ENCODE measurements at regions not wholly inside any gene's neighbourhood (a gene's known extent, or its start where the extent isn't known, plus 50 kb on each side); places are given as distances from the start of the nearest gene placed in this dataset.
"Not testable (repeated sequence)": the region's sequence is repeated elsewhere in the genome, so short reads cannot be mapped to it uniquely, and the experiment has no call there.

- no peak for DNase-seq (ENCODE audit: extremely low spot score, unreplicated experiment)
- no peak overlapping the region for H3K27ac Mint-ChIP-seq (ENCODE audit: unreplicated experiment)
- no peaks in the 10 kb centered on the region for H3K36me3 Mint-ChIP-seq (ENCODE audit: unreplicated experiment)
These were observed 83.6 kb upstream of the CCDC39 start for GRCh38 chr3:180762866-180763265.

DNA sequence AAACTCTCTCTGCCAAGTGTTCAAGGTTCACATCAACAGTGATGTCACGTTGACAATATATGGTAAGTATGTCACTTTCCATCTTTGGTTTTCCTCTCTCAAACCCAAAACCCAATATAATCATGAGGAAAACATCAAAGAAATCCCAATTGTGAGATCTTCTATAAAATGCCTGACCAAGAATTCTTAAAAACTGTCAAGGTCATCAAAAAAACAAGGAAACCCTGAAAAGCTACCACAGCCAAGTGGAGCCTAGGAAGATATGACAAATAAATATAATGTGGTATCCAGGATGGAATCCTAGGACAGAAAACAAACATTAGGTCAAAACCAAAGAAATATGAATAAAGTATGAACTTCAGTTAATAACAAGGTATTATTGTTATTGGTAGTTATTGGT, 85.2 kb upstream of the CCDC39 start:
- Mint-ChIP-seq H3K27ac (ENCODE audit: unreplicated experiment) (no peak overlapping the region), H3K4me1 (ENCODE audit: unreplicated experiment) (no peaks in the 10 kb centered on the region), H3K36me3 (ENCODE audit: unreplicated experiment) (no peaks in the 10 kb centered on the region), H3K4me3 (ENCODE audit: unreplicated experiment) (no peak overlapping the region), H3K9me3 (ENCODE audit: unreplicated experiment) (no peaks in the 10 kb centered on the region), H3K27me3 (ENCODE audit: unreplicated experiment) (no peaks in the 10 kb centered on the region)
- TF ChIP-seq, protein P1, sequence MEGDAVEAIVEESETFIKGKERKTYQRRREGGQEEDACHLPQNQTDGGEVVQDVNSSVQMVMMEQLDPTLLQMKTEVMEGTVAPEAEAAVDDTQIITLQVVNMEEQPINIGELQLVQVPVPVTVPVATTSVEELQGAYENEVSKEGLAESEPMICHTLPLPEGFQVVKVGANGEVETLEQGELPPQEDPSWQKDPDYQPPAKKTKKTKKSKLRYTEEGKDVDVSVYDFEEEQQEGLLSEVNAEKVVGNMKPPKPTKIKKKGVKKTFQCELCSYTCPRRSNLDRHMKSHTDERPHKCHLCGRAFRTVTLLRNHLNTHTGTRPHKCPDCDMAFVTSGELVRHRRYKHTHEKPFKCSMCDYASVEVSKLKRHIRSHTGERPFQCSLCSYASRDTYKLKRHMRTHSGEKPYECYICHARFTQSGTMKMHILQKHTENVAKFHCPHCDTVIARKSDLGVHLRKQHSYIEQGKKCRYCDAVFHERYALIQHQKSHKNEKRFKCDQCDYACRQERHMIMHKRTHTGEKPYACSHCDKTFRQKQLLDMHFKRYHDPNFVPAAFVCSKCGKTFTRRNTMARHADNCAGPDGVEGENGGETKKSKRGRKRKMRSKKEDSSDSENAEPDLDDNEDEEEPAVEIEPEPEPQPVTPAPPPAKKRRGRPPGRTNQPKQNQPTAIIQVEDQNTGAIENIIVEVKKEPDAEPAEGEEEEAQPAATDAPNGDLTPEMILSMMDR (IDR thresholded peaks at IDR 0.05), result no peak
- DNase-seq (ENCODE audit: extremely low spot score, unreplicated experiment), result no peak

More at GRCh38 chr3:180762866-180763265, 83.6 kb upstream of the CCDC39 start:
- H3K4me3 Mint-ChIP-seq (ENCODE audit: unreplicated experiment), result no peak overlapping the region
- H3K9me3 Mint-ChIP-seq (ENCODE audit: unreplicated experiment), result peaks cover 3% of the 10 kb centered on the region
- H3K27me3 Mint-ChIP-seq (ENCODE audit: unreplicated experiment), result no peaks in the 10 kb centered on the region
- no peaks in the 10 kb centered on the region for H3K4me1 Mint-ChIP-seq (ENCODE audit: unreplicated experiment)
- TF ChIP-seq, protein P1 (IDR thresholded peaks at IDR 0.05), result no peak

DNA sequence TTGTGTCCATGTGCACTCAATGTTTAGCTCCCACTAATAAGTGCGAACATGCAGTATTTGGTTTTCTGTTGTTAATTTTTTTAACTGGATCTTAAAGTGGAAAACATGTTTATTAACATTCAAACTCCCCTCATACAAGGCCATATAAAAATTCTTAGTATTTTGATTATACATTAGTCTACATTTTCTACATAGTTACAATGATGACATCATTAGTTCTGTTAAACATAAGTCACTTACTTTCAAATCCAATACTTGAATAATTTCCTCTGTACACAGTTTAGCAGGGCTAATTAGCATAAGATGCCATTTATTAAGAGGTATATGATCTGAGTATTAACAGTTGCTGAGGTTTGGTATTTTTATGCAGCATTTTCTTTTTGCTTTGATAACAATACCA, 91.3 kb upstream of the CCDC39 start:
- no peak overlapping the region for H3K27ac Mint-ChIP-seq (ENCODE audit: unreplicated experiment)
- H3K4me1 Mint-ChIP-seq (ENCODE audit: unreplicated experiment), result no peaks in the 10 kb centered on the region
- H3K27me3 Mint-ChIP-seq (ENCODE audit: unreplicated experiment), result no peaks in the 10 kb centered on the region
- H3K36me3 Mint-ChIP-seq (ENCODE audit: unreplicated experiment), result no peaks in the 10 kb centered on the region
- TF ChIP-seq, protein P1 (IDR thresholded peaks at IDR 0.05), result no peak
- no peak for DNase-seq (ENCODE audit: extremely low spot score, unreplicated experiment)
- H3K9me3 Mint-ChIP-seq (ENCODE audit: unreplicated experiment), result peaks cover 7% of the 10 kb centered on the region
- H3K4me3 Mint-ChIP-seq (ENCODE audit: unreplicated experiment), result no peak overlapping the region

GRCh38 chr3:180776433-180776832, 97.1 kb upstream of the CCDC39 start:
- no peaks in the 10 kb centered on the region for H3K4me1 Mint-ChIP-seq (ENCODE audit: unreplicated experiment)
- TF ChIP-seq, protein P1 (IDR thresholded peaks at IDR 0.05), result no peak
- no peaks in the 10 kb centered on the region for H3K27me3 Mint-ChIP-seq (ENCODE audit: unreplicated experiment)
- DNase-seq (ENCODE audit: extremely low spot score, unreplicated experiment), result no peak
- no peak overlapping the region for H3K4me3 Mint-ChIP-seq (ENCODE audit: unreplicated experiment)
- no peak overlapping the region for H3K27ac Mint-ChIP-seq (ENCODE audit: unreplicated experiment)
- no peaks in the 10 kb centered on the region for H3K36me3 Mint-ChIP-seq (ENCODE audit: unreplicated experiment)
- peaks cover 47% of the 10 kb centered on the region for H3K9me3 Mint-ChIP-seq (ENCODE audit: unreplicated experiment)

DNA sequence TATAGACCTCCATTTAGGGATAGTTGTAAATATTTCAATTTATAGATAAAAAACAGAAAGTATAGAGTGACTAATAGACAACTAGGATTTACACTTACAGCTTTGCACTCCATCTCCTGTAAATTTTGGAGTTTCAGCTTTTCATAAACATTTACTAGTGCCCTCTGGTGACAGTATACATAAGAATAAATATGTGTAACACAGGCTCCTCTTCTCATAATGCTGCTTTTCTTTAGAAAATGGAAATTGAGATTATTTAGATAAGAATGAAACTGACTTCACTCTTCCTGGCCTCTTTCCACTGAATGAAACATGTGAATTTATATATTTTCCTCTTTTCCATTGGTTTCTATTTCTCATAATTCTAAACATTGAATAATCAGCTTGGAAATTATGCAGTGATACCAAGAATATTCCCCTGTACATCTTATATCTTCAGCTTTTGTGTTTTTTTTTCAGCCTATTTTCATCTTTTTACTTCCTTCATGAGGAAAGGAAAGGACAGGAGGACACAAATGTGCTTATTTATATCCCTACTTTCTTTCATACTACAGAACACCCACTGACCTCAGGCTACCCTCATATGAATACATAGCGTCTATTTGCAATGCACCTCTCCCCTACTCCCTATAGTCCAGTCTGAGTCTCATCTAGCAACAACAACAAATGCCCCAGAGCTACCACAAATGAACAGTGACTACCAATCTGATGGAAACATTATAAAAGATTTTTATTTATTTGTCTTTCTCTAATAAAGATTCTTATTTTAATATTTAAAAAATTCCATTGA, 103.1 kb upstream of the CCDC39 start:
- TF ChIP-seq, protein P1 (IDR thresholded peaks at IDR 0.05), result no peak
- no peak for DNase-seq (ENCODE audit: extremely low spot score, unreplicated experiment)
- no peaks in the 10 kb centered on the region for H3K4me1 Mint-ChIP-seq (ENCODE audit: unreplicated experiment)
- no peaks in the 10 kb centered on the region for H3K36me3 Mint-ChIP-seq (ENCODE audit: unreplicated experiment)
- no peak overlapping the region for H3K4me3 Mint-ChIP-seq (ENCODE audit: unreplicated experiment)
- H3K27ac Mint-ChIP-seq (ENCODE audit: unreplicated experiment), result no peak overlapping the region
- no peaks in the 10 kb centered on the region for H3K27me3 Mint-ChIP-seq (ENCODE audit: unreplicated experiment)
- H3K9me3 Mint-ChIP-seq (ENCODE audit: unreplicated experiment), result peaks cover 32% of the 10 kb centered on the region

DNA sequence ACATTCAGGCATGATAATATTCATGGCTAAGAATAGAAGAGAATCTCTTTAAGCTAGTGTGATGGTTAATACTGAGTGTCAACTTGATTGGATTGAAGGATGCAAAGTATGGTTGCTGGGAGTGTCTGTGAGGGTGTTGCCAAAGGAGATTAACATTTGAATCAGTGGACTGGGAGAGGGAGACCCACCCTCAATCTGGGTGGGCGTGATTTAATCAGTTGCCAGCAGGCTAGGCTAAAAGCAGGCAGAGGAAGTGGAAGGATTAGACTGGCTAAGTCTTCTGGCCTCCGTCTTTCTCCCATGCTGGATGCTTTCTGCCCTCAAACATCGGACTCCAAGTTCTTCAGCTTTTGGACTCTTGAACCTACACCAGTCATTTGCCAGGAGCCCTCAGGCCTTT, 106.9 kb upstream of the CCDC39 start:
- not testable (repeated sequence) for H3K27me3 Mint-ChIP-seq (ENCODE audit: unreplicated experiment); H3K4me1 Mint-ChIP-seq (ENCODE audit: unreplicated experiment); H3K27ac Mint-ChIP-seq (ENCODE audit: unreplicated experiment); DNase-seq (ENCODE audit: extremely low spot score, unreplicated experiment); H3K4me3 Mint-ChIP-seq (ENCODE audit: unreplicated experiment); H3K36me3 Mint-ChIP-seq (ENCODE audit: unreplicated experiment); H3K9me3 Mint-ChIP-seq (ENCODE audit: unreplicated experiment)

Measured in osteocyte (in vitro differentiated cells).